ENCODE measurements at regions not wholly inside any gene's neighbourhood (a gene's known extent, or its start where the extent isn't known, plus 50 kb on each side); places are given as distances from the start of the nearest gene placed in this dataset.
A peak's percentile ranks its signal among the peaks of the same experiment; 100 is the strongest.

GRCh38 chr1:98369463-98369862 is 292.1 kb upstream of the SNX7 start:
- WGBS (ENCODE audit: insufficient coverage) = no CpG with 5 or more reads among the region's 1 CpG
- Histone ChIP-seq H3K27me3 (ENCODE audit: control insufficient read depth, insufficient read depth, low read length) (no peaks in the 10 kb centered on the region), H3K36me3 (ENCODE audit: control insufficient read depth, insufficient read depth, low read length) (no peaks in the 10 kb centered on the region), H3K4me3 (ENCODE audit: low read length) (no peak overlapping the region), H3K4me1 (ENCODE audit: control insufficient read depth, insufficient read depth, low read length) (no peaks in the 10 kb centered on the region), H3K9me3 (replicated peaks; ENCODE audit: control insufficient read depth, low read depth, low read length) (no peaks in the 10 kb centered on the region), H3K27ac (ENCODE audit: low read length) (no peak overlapping the region)
- DNase-seq = no peak

- Histone ChIP-seq H3K4me3 (ENCODE audit: low read length) (no peak overlapping the region), H3K36me3 (ENCODE audit: control insufficient read depth, insufficient read depth, low read length) (no peaks in the 10 kb centered on the region), H3K27me3 (ENCODE audit: control insufficient read depth, insufficient read depth, low read length) (no peaks in the 10 kb centered on the region), H3K4me1 (ENCODE audit: control insufficient read depth, insufficient read depth, low read length) (no peaks in the 10 kb centered on the region), H3K27ac (ENCODE audit: low read length) (no peak overlapping the region), H3K9me3 (replicated peaks; ENCODE audit: control insufficient read depth, low read depth, low read length) (no peaks in the 10 kb centered on the region)
- WGBS (ENCODE audit: insufficient coverage) = no CpG with 5 or more reads among the region's 3 CpGs
- no peak for DNase-seq
Observed at GRCh38 chr1:98368995-98369394, 292.5 kb upstream of the SNX7 start.

- DNase-seq = no peak
- no CpG with 5 or more reads among the region's 4 CpGs for WGBS (ENCODE audit: insufficient coverage)
- no peak overlapping the region for H3K27ac ChIP-seq (ENCODE audit: low read length)
Observed at GRCh38 chr1:98367426-98367825, 294.1 kb upstream of the SNX7 start.

GRCh38 chr1:98366343-98366742 is 295.2 kb upstream of the SNX7 start:
- H3K4me1 ChIP-seq (ENCODE audit: control insufficient read depth, insufficient read depth, low read length) = no peaks in the 10 kb centered on the region
- H3K9me3 ChIP-seq (replicated peaks; ENCODE audit: control insufficient read depth, low read depth, low read length) = no peaks in the 10 kb centered on the region
- no peak overlapping the region for H3K27ac ChIP-seq (ENCODE audit: low read length)
- no peaks in the 10 kb centered on the region for H3K27me3 ChIP-seq (ENCODE audit: control insufficient read depth, insufficient read depth, low read length)
- no peak overlapping the region for H3K4me3 ChIP-seq (ENCODE audit: low read length)
- no peak for DNase-seq
- no peaks in the 10 kb centered on the region for H3K36me3 ChIP-seq (ENCODE audit: control insufficient read depth, insufficient read depth, low read length)
- WGBS (ENCODE audit: insufficient coverage) = 79% methylated on average over 2 of the region's 3 CpGs

More at GRCh38 chr1:98367426-98367825, 294.1 kb upstream of the SNX7 start:
- H3K4me3 ChIP-seq (ENCODE audit: low read length) = no peak overlapping the region
- H3K27me3 ChIP-seq (ENCODE audit: control insufficient read depth, insufficient read depth, low read length) = no peaks in the 10 kb centered on the region
- no peaks in the 10 kb centered on the region for H3K4me1 ChIP-seq (ENCODE audit: control insufficient read depth, insufficient read depth, low read length)
- H3K36me3 ChIP-seq (ENCODE audit: control insufficient read depth, insufficient read depth, low read length) = no peaks in the 10 kb centered on the region
- H3K9me3 ChIP-seq (replicated peaks; ENCODE audit: control insufficient read depth, low read depth, low read length) = no peaks in the 10 kb centered on the region

- no CpG with 5 or more reads among the region's 1 CpG for WGBS (ENCODE audit: insufficient coverage)
- Histone ChIP-seq H3K36me3 (ENCODE audit: control insufficient read depth, insufficient read depth, low read length) (no peaks in the 10 kb centered on the region), H3K27me3 (ENCODE audit: control insufficient read depth, insufficient read depth, low read length) (no peaks in the 10 kb centered on the region), H3K4me3 (ENCODE audit: low read length) (no peak overlapping the region), H3K27ac (ENCODE audit: low read length) (no peak overlapping the region), H3K9me3 (replicated peaks; ENCODE audit: control insufficient read depth, low read depth, low read length) (no peaks in the 10 kb centered on the region), H3K4me1 (ENCODE audit: control insufficient read depth, insufficient read depth, low read length) (no peaks in the 10 kb centered on the region)
- DNase-seq = peak; percentile 29
Observed at GRCh38 chr1:98364544-98364943, 297.0 kb upstream of the SNX7 start.

- no CpG with 5 or more reads among the region's 2 CpGs for WGBS (ENCODE audit: insufficient coverage)
- Histone ChIP-seq H3K27me3 (ENCODE audit: control insufficient read depth, insufficient read depth, low read length) (no peaks in the 10 kb centered on the region), H3K4me1 (ENCODE audit: control insufficient read depth, insufficient read depth, low read length) (no peaks in the 10 kb centered on the region), H3K27ac (ENCODE audit: low read length) (no peak overlapping the region), H3K9me3 (replicated peaks; ENCODE audit: control insufficient read depth, low read depth, low read length) (no peaks in the 10 kb centered on the region), H3K36me3 (ENCODE audit: control insufficient read depth, insufficient read depth, low read length) (no peaks in the 10 kb centered on the region), H3K4me3 (ENCODE audit: low read length) (no peak overlapping the region)
- no peak for DNase-seq
Observed at GRCh38 chr1:98360864-98361263, 300.7 kb upstream of the SNX7 start.

GRCh38 chr1:98355656-98356383 is 305.7 kb upstream of the SNX7 start:
- Histone ChIP-seq H3K36me3 (ENCODE audit: control insufficient read depth, insufficient read depth, low read length) (no peaks in the 10 kb centered on the region), H3K27ac (ENCODE audit: low read length) (no peak overlapping the region), H3K4me1 (ENCODE audit: control insufficient read depth, insufficient read depth, low read length) (no peaks in the 10 kb centered on the region), H3K4me3 (ENCODE audit: low read length) (no peak overlapping the region), H3K27me3 (ENCODE audit: control insufficient read depth, insufficient read depth, low read length) (no peaks in the 10 kb centered on the region), H3K9me3 (replicated peaks; ENCODE audit: control insufficient read depth, low read depth, low read length) (no peaks in the 10 kb centered on the region)
- DNase-seq = peak; percentile 27
- WGBS (ENCODE audit: insufficient coverage) = 57% methylated on average over 1 of the region's 3 CpGs

- no peak overlapping the region for H3K27ac ChIP-seq (ENCODE audit: low read length)
- DNase-seq = no peak
- no peaks in the 10 kb centered on the region for H3K36me3 ChIP-seq (ENCODE audit: control insufficient read depth, insufficient read depth, low read length)
- no peaks in the 10 kb centered on the region for H3K9me3 ChIP-seq (replicated peaks; ENCODE audit: control insufficient read depth, low read depth, low read length)
- no peaks in the 10 kb centered on the region for H3K4me1 ChIP-seq (ENCODE audit: control insufficient read depth, insufficient read depth, low read length)
- H3K4me3 ChIP-seq (ENCODE audit: low read length) = no peak overlapping the region
- no CpG with 5 or more reads among the region's 3 CpGs for WGBS (ENCODE audit: insufficient coverage)
- no peaks in the 10 kb centered on the region for H3K27me3 ChIP-seq (ENCODE audit: control insufficient read depth, insufficient read depth, low read length)
Observed at GRCh38 chr1:98352378-98352777, 309.1 kb upstream of the SNX7 start.

GRCh38 chr1:98351561-98351960 is 310.0 kb upstream of the SNX7 start:
- H3K9me3 ChIP-seq (replicated peaks; ENCODE audit: control insufficient read depth, low read depth, low read length) = no peaks in the 10 kb centered on the region
- DNase-seq = no peak
- H3K27ac ChIP-seq (ENCODE audit: low read length) = no peak overlapping the region
- H3K27me3 ChIP-seq (ENCODE audit: control insufficient read depth, insufficient read depth, low read length) = no peaks in the 10 kb centered on the region
- H3K36me3 ChIP-seq (ENCODE audit: control insufficient read depth, insufficient read depth, low read length) = no peaks in the 10 kb centered on the region
- WGBS (ENCODE audit: insufficient coverage) = 80% methylated on average over 1 of the region's 5 CpGs
- no peak overlapping the region for H3K4me3 ChIP-seq (ENCODE audit: low read length)
- H3K4me1 ChIP-seq (ENCODE audit: control insufficient read depth, insufficient read depth, low read length) = no peaks in the 10 kb centered on the region

- Histone ChIP-seq H3K27me3 (ENCODE audit: control insufficient read depth, insufficient read depth, low read length) (no peaks in the 10 kb centered on the region), H3K27ac (ENCODE audit: low read length) (no peak overlapping the region), H3K4me3 (ENCODE audit: low read length) (no peak overlapping the region), H3K9me3 (replicated peaks; ENCODE audit: control insufficient read depth, low read depth, low read length) (no peaks in the 10 kb centered on the region), H3K36me3 (ENCODE audit: control insufficient read depth, insufficient read depth, low read length) (no peaks in the 10 kb centered on the region), H3K4me1 (ENCODE audit: control insufficient read depth, insufficient read depth, low read length) (no peaks in the 10 kb centered on the region)
- no CpG with 5 or more reads among the region's 2 CpGs for WGBS (ENCODE audit: insufficient coverage)
- DNase-seq = no peak
Observed at GRCh38 chr1:98345417-98345816, 316.1 kb upstream of the SNX7 start.

GRCh38 chr1:98344731-98345130 is 316.8 kb upstream of the SNX7 start:
- Histone ChIP-seq H3K4me1 (ENCODE audit: control insufficient read depth, insufficient read depth, low read length) (no peaks in the 10 kb centered on the region), H3K9me3 (replicated peaks; ENCODE audit: control insufficient read depth, low read depth, low read length) (no peaks in the 10 kb centered on the region), H3K27ac (ENCODE audit: low read length) (no peak overlapping the region), H3K36me3 (ENCODE audit: control insufficient read depth, insufficient read depth, low read length) (no peaks in the 10 kb centered on the region), H3K4me3 (ENCODE audit: low read length) (no peak overlapping the region), H3K27me3 (ENCODE audit: control insufficient read depth, insufficient read depth, low read length) (no peaks in the 10 kb centered on the region)
- DNase-seq = no peak
- no CpG with 5 or more reads among the region's 3 CpGs for WGBS (ENCODE audit: insufficient coverage)
